CD4-positive, alpha-beta memory T cell (primary cell): ENCODE measurements at regions not wholly inside any gene's neighbourhood (a gene's known extent, or its start where the extent isn't known, plus 50 kb on each side); places are given as distances from the start of the nearest gene placed in this dataset.

Experiments used
- CTCF ChIA-PET: fragments of 350-600 bp; sonication (Branson Sonifier 250); formaldehyde crosslinking; loops from one replicate; lab custom pipeline; 2021; ENCODE audit warnings: inconsistent platforms; ENCODE audit not compliant: partially characterized antibody; lab: Charles Lee
- POLR2A ChIA-PET: fragments of 350-600 bp; sonication (Branson Sonifier 250); formaldehyde crosslinking; loops from one replicate; lab custom pipeline; 2021; ENCODE audit not compliant: partially characterized antibody; lab: Charles Lee
- DNase-seq, 5 donors: peaks; one replicate each; pipeline versions ENCODE4 v3.0.0 to v3.0.0-alpha.2; 2020 to 2022; ENCODE audit warnings: mixed read lengths in 1 of 5
- H3K27ac ChIP-seq: one replicate; pipeline ENCODE4 v1.7.0; 2013; ENCODE audit warnings: low read depth, low read length
- H3K27me3 ChIP-seq: 2 replicates; pipeline ENCODE4 v1.7.0; 2013; ENCODE audit warnings: mild to moderate bottlenecking, low read length, moderate library complexity; ENCODE audit not compliant: insufficient read depth
- H3K36me3 ChIP-seq: 2 replicates; pipeline ENCODE4 v1.7.0; 2013; ENCODE audit warnings: mild to moderate bottlenecking, low read length, moderate library complexity; ENCODE audit not compliant: insufficient read depth
- H3K4me1 ChIP-seq: 2 replicates; pipeline ENCODE4 v1.7.0; 2013; ENCODE audit warnings: mild to moderate bottlenecking, low read length, moderate library complexity; ENCODE audit not compliant: insufficient read depth
- H3K4me3 ChIP-seq, 2 donors: one replicate each; pipeline ENCODE4 v1.7.0; 2013; ENCODE audit warnings: low read length in 2 of 2, mild to moderate bottlenecking in 1 of 2
- H3K9me3 ChIP-seq, 2 donors: one replicate each; pipeline ENCODE4 v1.7.0; 2013; ENCODE audit warnings: low read length in 2 of 2, control low read depth in 1 of 2; ENCODE audit not compliant: control insufficient read depth in 1 of 2
- H3K27ac Mint-ChIP-seq, 7 donors: one replicate each; pipeline ENCODE4 v1.8.0; 2020 to 2021; ENCODE audit warnings: mixed read lengths in 7 of 7, mild to moderate bottlenecking in 6 of 7, inconsistent platforms in 3 of 7, moderate library complexity in 3 of 7
- H3K27me3 Mint-ChIP-seq, 2 donors: one replicate each; pipeline ENCODE4 v1.8.0; 2020 to 2021; ENCODE audit warnings: mixed read lengths in 2 of 2
- H3K36me3 Mint-ChIP-seq, 2 donors: one replicate each; pipeline ENCODE4 v1.8.0; 2020 to 2021; ENCODE audit warnings: mixed read lengths in 2 of 2, inconsistent platforms in 1 of 2, mild to moderate bottlenecking in 1 of 2
- H3K4me1 Mint-ChIP-seq, 4 donors: one replicate each; pipeline ENCODE4 v1.8.0; 2020 to 2021; ENCODE audit warnings: mixed read lengths in 4 of 4, mild to moderate bottlenecking in 1 of 4
- H3K4me3 Mint-ChIP-seq, 8 donors: one replicate each; pipeline ENCODE4 v1.8.0; 2020 to 2021; ENCODE audit warnings: mixed read lengths in 8 of 8, mild to moderate bottlenecking in 7 of 8, moderate library complexity in 6 of 8, inconsistent platforms in 3 of 8
- H3K9me3 Mint-ChIP-seq, 8 donors: one replicate each; pipeline ENCODE4 v1.8.0; 2020 to 2021; ENCODE audit warnings: mixed read lengths in 8 of 8, mild to moderate bottlenecking in 5 of 8, inconsistent platforms in 3 of 8, moderate library complexity in 1 of 8
- intact Hi-C: fragments of 100-400 bp; cut with micrococcal nuclease; formaldehyde crosslinking; loops from one replicate; pipeline ENCODE4 v1.15.1; 2023

GRCh38 chr10:10824591-10825148 is 193.0 kb upstream of the CELF2 start:
- POLR2A ChIA-PET = no interaction called here
- no peaks in the 10 kb centered on the region for H3K9me3 ChIP-seq

GRCh38 chr10:10826125-10826524 is 191.5 kb upstream of the CELF2 start:
- Mint-ChIP-seq H3K27ac (no peak overlapping the region), H3K9me3 (no peaks in the 10 kb centered on the region), H3K4me1 (no peaks in the 10 kb centered on the region), H3K27me3 (peaks cover 20 to 22% of the 10 kb centered on the region in 2 donors), H3K4me3 (no peak overlapping the region), H3K36me3 (peaks cover 0 to under 1% of the 10 kb centered on the region in 2 donors)
- DNase-seq = no peak
- Histone ChIP-seq H3K4me3 (no peak overlapping the region), H3K4me1 (no peaks in the 10 kb centered on the region), H3K9me3 (no peaks in the 10 kb centered on the region), H3K27ac (no peak overlapping the region), H3K36me3 (no peaks in the 10 kb centered on the region), H3K27me3 (no peaks in the 10 kb centered on the region)
- POLR2A ChIA-PET = no interaction called here
- CTCF ChIA-PET = no interaction called here
- intact Hi-C loops = no loop called here

More at GRCh38 chr10:10824591-10825148, 193.0 kb upstream of the CELF2 start:
- H3K27me3 Mint-ChIP-seq = peaks cover 23 to 27% of the 10 kb centered on the region in 2 donors
- H3K9me3 Mint-ChIP-seq = peaks cover 0 to 2% (median 0%) of the 10 kb centered on the region in 8 donors
- H3K4me1 Mint-ChIP-seq = peaks cover 0 to 1% (median 0%) of the 10 kb centered on the region in 4 donors
- no peaks in the 10 kb centered on the region for H3K4me1 ChIP-seq
- no peaks in the 10 kb centered on the region for H3K36me3 ChIP-seq
- H3K27ac Mint-ChIP-seq = no peak overlapping the region
- DNase-seq = no peak
- CTCF ChIA-PET = no interaction called here
- H3K27me3 ChIP-seq = no peaks in the 10 kb centered on the region
- no peak overlapping the region for H3K27ac ChIP-seq
- intact Hi-C loops = no loop called here
- H3K4me3 ChIP-seq = no peak overlapping the region
- no peak overlapping the region for H3K4me3 Mint-ChIP-seq
- H3K36me3 Mint-ChIP-seq = peaks cover 0 to 4% of the 10 kb centered on the region in 2 donors

- Histone ChIP-seq H3K27me3 (no peaks in the 10 kb centered on the region), H3K36me3 (no peaks in the 10 kb centered on the region), H3K4me3 (no peak overlapping the region), H3K27ac (no peak overlapping the region), H3K4me1 (no peaks in the 10 kb centered on the region), H3K9me3 (no peaks in the 10 kb centered on the region)
- no peak for DNase-seq
- CTCF ChIA-PET = no interaction called here
- H3K27me3 Mint-ChIP-seq = peaks cover 16 to 22% of the 10 kb centered on the region in 2 donors
- no peaks in the 10 kb centered on the region for H3K4me1 Mint-ChIP-seq
- no peak overlapping the region for H3K4me3 Mint-ChIP-seq
- no peak overlapping the region for H3K27ac Mint-ChIP-seq
- peaks cover 0 to under 1% (median 0%) of the 10 kb centered on the region in 8 donors for H3K9me3 Mint-ChIP-seq
- intact Hi-C loops = no loop called here
- POLR2A ChIA-PET = no interaction called here
- H3K36me3 Mint-ChIP-seq = no peaks in the 10 kb centered on the region
These were observed 189.0 kb upstream of the CELF2 start for GRCh38 chr10:10828623-10829022.

GRCh38 chr10:10829576-10829975 is 188.1 kb upstream of the CELF2 start:
- POLR2A ChIA-PET = no interaction called here
- H3K36me3 Mint-ChIP-seq = no peaks in the 10 kb centered on the region
- H3K9me3 ChIP-seq = no peaks in the 10 kb centered on the region
- H3K9me3 Mint-ChIP-seq = peaks cover 0 to 5% (median 0%) of the 10 kb centered on the region in 8 donors
- no peaks in the 10 kb centered on the region for H3K36me3 ChIP-seq
- H3K27ac Mint-ChIP-seq = no peak overlapping the region
- H3K4me3 Mint-ChIP-seq = no peak overlapping the region
- H3K27ac ChIP-seq = no peak overlapping the region
- no peak overlapping the region for H3K4me3 ChIP-seq
- no peaks in the 10 kb centered on the region for H3K4me1 Mint-ChIP-seq
- H3K27me3 Mint-ChIP-seq = peaks cover 11 to 16% of the 10 kb centered on the region in 2 donors
- no peaks in the 10 kb centered on the region for H3K4me1 ChIP-seq
- H3K27me3 ChIP-seq = no peaks in the 10 kb centered on the region
- no peak for DNase-seq
- CTCF ChIA-PET = no interaction called here
- intact Hi-C loops = no loop called here

- no peak overlapping the region for H3K4me3 Mint-ChIP-seq
- no peaks in the 10 kb centered on the region for H3K9me3 ChIP-seq
- H3K4me3 ChIP-seq = no peak overlapping the region
- ChIA-PET POLR2A (no interaction called here), CTCF (no interaction called here)
- H3K9me3 Mint-ChIP-seq = peaks cover 0 to 5% (median 0%) of the 10 kb centered on the region in 8 donors
- no peak overlapping the region for H3K27ac Mint-ChIP-seq
- no peaks in the 10 kb centered on the region for H3K36me3 Mint-ChIP-seq
- intact Hi-C loops = no loop called here
- H3K27me3 ChIP-seq = no peaks in the 10 kb centered on the region
- no peaks in the 10 kb centered on the region for H3K4me1 Mint-ChIP-seq
- DNase-seq = no peak
- no peaks in the 10 kb centered on the region for H3K4me1 ChIP-seq
- peaks cover 11 to 16% of the 10 kb centered on the region in 2 donors for H3K27me3 Mint-ChIP-seq
- H3K27ac ChIP-seq = no peak overlapping the region
- H3K36me3 ChIP-seq = no peaks in the 10 kb centered on the region
These were observed 187.2 kb upstream of the CELF2 start for GRCh38 chr10:10830293-10830986.

- Mint-ChIP-seq H3K27ac (no peak overlapping the region), H3K4me3 (no peak overlapping the region), H3K9me3 (peaks cover 0 to 5% (median 0%) of the 10 kb centered on the region in 8 donors), H3K27me3 (peaks cover 11 to 21% of the 10 kb centered on the region in 2 donors), H3K4me1 (no peaks in the 10 kb centered on the region), H3K36me3 (no peaks in the 10 kb centered on the region)
- no peaks in the 10 kb centered on the region for H3K4me1 ChIP-seq
- CTCF ChIA-PET = no interaction called here
- no peaks in the 10 kb centered on the region for H3K9me3 ChIP-seq
- H3K27ac ChIP-seq = no peak overlapping the region
- H3K4me3 ChIP-seq = no peak overlapping the region
- intact Hi-C loops = no loop called here
- POLR2A ChIA-PET = no interaction called here
- no peaks in the 10 kb centered on the region for H3K27me3 ChIP-seq
- DNase-seq = no peak
- H3K36me3 ChIP-seq = no peaks in the 10 kb centered on the region
These were observed 186.6 kb upstream of the CELF2 start for GRCh38 chr10:10831085-10831484.

GRCh38 chr10:10833955-10834354 is 183.7 kb upstream of the CELF2 start:
- H3K9me3 Mint-ChIP-seq = peaks cover 0 to 10% (median 4%) of the 10 kb centered on the region in 8 donors

More at GRCh38 chr10:10833955-10834354, 183.7 kb upstream of the CELF2 start:
- H3K27me3 ChIP-seq = no peaks in the 10 kb centered on the region
- intact Hi-C loops = no loop called here
- no peak overlapping the region for H3K27ac ChIP-seq
- CTCF ChIA-PET = no interaction called here
- Mint-ChIP-seq H3K4me1 (no peaks in the 10 kb centered on the region), H3K4me3 (no peak overlapping the region), H3K27ac (no peak overlapping the region), H3K27me3 (peaks cover 0 to 15% of the 10 kb centered on the region in 2 donors), H3K36me3 (no peaks in the 10 kb centered on the region)
- POLR2A ChIA-PET = no interaction called here
- no peaks in the 10 kb centered on the region for H3K4me1 ChIP-seq
- DNase-seq = no peak
- H3K4me3 ChIP-seq = no peak overlapping the region
- H3K9me3 ChIP-seq = no peaks in the 10 kb centered on the region
- no peaks in the 10 kb centered on the region for H3K36me3 ChIP-seq
